ENCODE measurements at regions not wholly inside any gene's neighbourhood (a gene's known extent, or its start where the extent isn't known, plus 50 kb on each side); places are given as distances from the start of the nearest gene placed in this dataset.

DNA sequence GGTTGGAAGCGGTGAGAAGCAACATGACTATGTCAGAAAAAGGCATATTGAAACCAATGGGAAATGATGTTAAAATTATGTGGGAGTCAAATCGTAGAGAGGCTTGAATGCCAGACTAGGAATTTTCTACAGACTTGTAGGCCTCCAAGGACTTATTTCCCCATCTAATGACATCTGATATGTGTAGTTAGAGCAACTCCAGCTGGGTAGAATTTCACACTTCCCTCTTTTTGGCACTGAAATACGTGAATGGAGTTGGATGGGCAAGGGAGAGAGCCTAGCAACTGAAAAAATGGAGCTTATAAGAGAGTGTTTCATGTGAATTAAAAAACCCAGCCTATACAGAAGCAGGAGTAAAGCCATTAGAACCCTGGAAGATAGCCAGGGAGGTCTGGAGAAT is 304.2 kb downstream of the INSC start:
- Histone ChIP-seq H3K9me3 (no peaks in the 10 kb centered on the region), H3K27ac (no peak overlapping the region), H3K27me3 (no peaks in the 10 kb centered on the region), H3K36me3 (no peaks in the 10 kb centered on the region), H3K4me3 (no peak overlapping the region), H3K4me1 (no peaks in the 10 kb centered on the region)
- no peak for DNase-seq
- TF ChIP-seq POLR2A (IDR thresholded peaks at IDR 0.05): no peak
- TF ChIP-seq, protein P1, sequence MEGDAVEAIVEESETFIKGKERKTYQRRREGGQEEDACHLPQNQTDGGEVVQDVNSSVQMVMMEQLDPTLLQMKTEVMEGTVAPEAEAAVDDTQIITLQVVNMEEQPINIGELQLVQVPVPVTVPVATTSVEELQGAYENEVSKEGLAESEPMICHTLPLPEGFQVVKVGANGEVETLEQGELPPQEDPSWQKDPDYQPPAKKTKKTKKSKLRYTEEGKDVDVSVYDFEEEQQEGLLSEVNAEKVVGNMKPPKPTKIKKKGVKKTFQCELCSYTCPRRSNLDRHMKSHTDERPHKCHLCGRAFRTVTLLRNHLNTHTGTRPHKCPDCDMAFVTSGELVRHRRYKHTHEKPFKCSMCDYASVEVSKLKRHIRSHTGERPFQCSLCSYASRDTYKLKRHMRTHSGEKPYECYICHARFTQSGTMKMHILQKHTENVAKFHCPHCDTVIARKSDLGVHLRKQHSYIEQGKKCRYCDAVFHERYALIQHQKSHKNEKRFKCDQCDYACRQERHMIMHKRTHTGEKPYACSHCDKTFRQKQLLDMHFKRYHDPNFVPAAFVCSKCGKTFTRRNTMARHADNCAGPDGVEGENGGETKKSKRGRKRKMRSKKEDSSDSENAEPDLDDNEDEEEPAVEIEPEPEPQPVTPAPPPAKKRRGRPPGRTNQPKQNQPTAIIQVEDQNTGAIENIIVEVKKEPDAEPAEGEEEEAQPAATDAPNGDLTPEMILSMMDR (IDR thresholded peaks at IDR 0.05): no peak
- no peak for ATAC-seq
- 57% methylated on average over 3 of the region's 3 CpGs for WGBS (ENCODE audit: insufficient coverage, low coverage, low lambda C conversion rate, missing lambda C conversion rate)
- intact Hi-C loops (cut with DNase I): no loop called here

DNA sequence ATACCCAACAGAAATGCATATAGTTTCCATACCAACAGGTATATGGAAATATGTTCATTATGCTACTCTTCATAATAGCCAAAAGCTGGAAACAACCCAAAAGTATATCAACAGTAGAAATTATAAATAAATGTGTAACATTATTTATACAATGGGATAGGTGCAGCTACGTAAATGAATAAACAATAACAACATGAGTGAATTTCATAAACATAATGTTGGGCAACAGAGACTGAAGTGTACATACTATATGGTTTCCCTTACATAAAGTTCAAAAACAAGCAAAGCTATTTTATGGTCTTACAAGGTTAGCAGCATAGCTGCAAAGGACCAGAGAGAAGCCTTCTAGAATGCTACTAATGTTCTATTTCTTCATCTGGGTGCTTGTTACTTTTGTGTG is 305.0 kb downstream of the INSC start:
- Histone ChIP-seq H3K4me1 (no peaks in the 10 kb centered on the region), H3K9me3 (no peaks in the 10 kb centered on the region), H3K27me3 (no peaks in the 10 kb centered on the region), H3K36me3 (no peaks in the 10 kb centered on the region), H3K4me3 (no peak overlapping the region), H3K27ac (no peak overlapping the region)
- no peak for DNase-seq
- 78% methylated on average over 1 of the region's 1 CpG for WGBS (ENCODE audit: insufficient coverage, low coverage, low lambda C conversion rate, missing lambda C conversion rate)
- ATAC-seq: no peak
- intact Hi-C loops (cut with DNase I): no loop called here
- TF ChIP-seq POLR2A (IDR thresholded peaks at IDR 0.05): no peak
- TF ChIP-seq, protein P1 (IDR thresholded peaks at IDR 0.05): no peak

DNA sequence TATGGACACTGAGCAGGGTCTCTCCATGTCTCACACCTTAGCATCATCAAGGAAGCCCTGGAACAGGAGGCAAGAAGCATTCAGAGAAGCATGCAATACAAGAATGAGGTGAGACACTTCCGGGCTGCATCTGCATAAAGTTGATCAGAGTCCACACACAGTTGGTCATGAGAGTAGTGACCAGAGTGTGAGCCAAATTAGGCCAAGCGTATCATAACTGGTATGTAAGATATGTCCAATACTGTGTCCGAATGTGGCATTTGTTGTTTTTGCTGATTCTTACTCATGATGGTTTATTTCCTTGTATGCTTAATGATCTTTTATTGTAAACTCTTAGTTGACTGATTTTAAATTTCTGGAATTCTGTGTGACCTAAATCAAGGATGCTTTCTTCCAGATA is 315.7 kb downstream of the INSC start:
- TF ChIP-seq, protein P1 (IDR thresholded peaks at IDR 0.05): no peak
- no peak for TF ChIP-seq POLR2A (IDR thresholded peaks at IDR 0.05)
- Histone ChIP-seq H3K27ac (no peak overlapping the region), H3K4me3 (no peak overlapping the region), H3K36me3 (no peaks in the 10 kb centered on the region), H3K27me3 (no peaks in the 10 kb centered on the region), H3K9me3 (no peaks in the 10 kb centered on the region), H3K4me1 (peaks cover 0 to 18% (median 8%) of the 10 kb centered on the region in 4 donors)
- intact Hi-C loops (cut with DNase I): no loop called here
- ATAC-seq (no peak), DNase-seq (no peak)
- 83% methylated on average over 3 of the region's 3 CpGs for WGBS (ENCODE audit: insufficient coverage, low coverage, low lambda C conversion rate, missing lambda C conversion rate)

DNA sequence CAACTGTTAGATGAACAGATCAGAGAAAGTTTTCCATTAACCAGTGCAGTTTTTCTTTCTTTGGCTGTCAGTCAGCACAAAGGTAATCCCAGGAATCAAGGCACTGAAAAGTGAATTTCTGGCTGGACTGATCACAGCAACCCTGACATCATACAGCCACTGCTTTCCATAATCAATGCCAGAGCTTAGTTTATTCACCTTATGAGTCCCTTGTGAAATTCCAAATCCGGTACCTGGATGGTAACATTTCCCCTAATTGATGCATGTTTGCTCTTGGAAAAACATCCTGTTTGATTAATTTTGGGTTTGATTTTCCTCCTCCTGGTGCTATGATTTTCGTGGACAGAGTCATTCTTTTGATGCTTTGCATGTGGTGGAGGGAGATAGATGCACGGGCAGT is 319.8 kb downstream of the INSC start:
- no peaks in the 10 kb centered on the region for H3K9me3 ChIP-seq
- ATAC-seq: peak; percentile 84 to 93 (median 86)
- no peaks in the 10 kb centered on the region for H3K27me3 ChIP-seq
- H3K36me3 ChIP-seq: no peaks in the 10 kb centered on the region
- peak overlapping the region in 2 of 3 donors; percentile 45 to 63 for H3K27ac ChIP-seq
- peak in 1 of 3 donors; percentile 61 for DNase-seq
- peak; percentile 62 for TF ChIP-seq POLR2A (IDR thresholded peaks at IDR 0.05)
- TF ChIP-seq, protein P1 (IDR thresholded peaks at IDR 0.05): no peak
- H3K4me3 ChIP-seq: no peak overlapping the region
- WGBS (ENCODE audit: insufficient coverage, low coverage, low lambda C conversion rate, missing lambda C conversion rate): 10% methylated on average over 3 of the region's 3 CpGs
- H3K4me1 ChIP-seq: peaks cover 0 to 25% (median 11%) of the 10 kb centered on the region in 4 donors
- intact Hi-C loops (cut with DNase I): no loop called here

DNA sequence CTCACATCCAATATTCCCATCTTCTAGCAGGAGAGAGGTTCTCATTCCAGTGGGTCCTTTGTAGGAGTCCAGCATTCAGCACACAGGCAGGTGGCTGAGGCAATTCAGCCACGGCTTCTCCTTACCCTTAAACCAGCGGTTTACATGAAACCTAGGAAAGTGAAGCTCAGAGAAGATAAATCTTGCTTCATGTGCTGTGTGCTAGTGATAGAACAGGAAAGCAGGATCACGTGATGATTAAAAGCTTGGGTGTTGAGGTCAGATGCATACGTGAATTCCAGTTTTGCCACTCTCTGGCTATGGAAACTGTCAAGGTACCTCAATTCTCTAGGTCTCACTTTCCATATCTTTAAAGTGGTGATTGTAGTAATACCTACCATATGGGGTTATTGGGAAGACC is 331.6 kb downstream of the INSC start:
- WGBS (ENCODE audit: insufficient coverage, low coverage, low lambda C conversion rate, missing lambda C conversion rate): 92% methylated on average over 2 of the region's 4 CpGs
- H3K27ac ChIP-seq: no peak overlapping the region

More for the DNA sequence above, 331.6 kb downstream of the INSC start:
- Histone ChIP-seq H3K4me1 (peaks cover 0 to 1% (median 0%) of the 10 kb centered on the region in 4 donors), H3K36me3 (no peaks in the 10 kb centered on the region), H3K27me3 (no peaks in the 10 kb centered on the region), H3K4me3 (no peak overlapping the region), H3K9me3 (no peaks in the 10 kb centered on the region)
- no peak for ATAC-seq
- TF ChIP-seq, protein P1 (IDR thresholded peaks at IDR 0.05): no peak
- no peak for TF ChIP-seq POLR2A (IDR thresholded peaks at IDR 0.05)
- intact Hi-C loops (cut with DNase I): no loop called here
- DNase-seq: no peak

Data from right lobe of liver (tissue), 6 donors.